Colonic mucosa (tissue), 4 donors: ENCODE measurements at regions not wholly inside any gene's neighbourhood (a gene's known extent, or its start where the extent isn't known, plus 50 kb on each side); places are given as distances from the start of the nearest gene placed in this dataset.

Source experiments
- DNase-seq: peaks from one replicate; pipeline ENCODE4 v3.0.0-alpha.2; 2020
- H3K27ac ChIP-seq: fragments of 200-600 bp; one replicate; pipeline ENCODE4 v1.8.0; 2021
- H3K27me3 ChIP-seq: fragments of 200-600 bp; one replicate; pipeline ENCODE4 v1.8.0; 2021
- H3K36me3 ChIP-seq: fragments of 200-600 bp; one replicate; pipeline ENCODE4 v1.8.0; 2021
- H3K4me1 ChIP-seq: fragments of 200-600 bp; one replicate; pipeline ENCODE4 v1.8.0; 2021; ENCODE audit warnings: mild to moderate bottlenecking
- H3K4me3 ChIP-seq: fragments of 200-600 bp; one replicate; pipeline ENCODE4 v1.8.0; 2021
- H3K9ac ChIP-seq, 2 donors: one replicate each; pipeline ENCODE4 v1.7.0; 2013; ENCODE audit warnings: control low read depth in 2 of 2, low read depth in 2 of 2, low read length in 2 of 2
- H3K9me3 ChIP-seq: fragments of 200-600 bp; one replicate; pipeline ENCODE4 v1.8.0; 2021
- intact Hi-C: fragments of 100-400 bp; cut with DNase I; formaldehyde crosslinking; loops from one replicate; pipeline ENCODE4 v1.14.1; 2022
- TF ChIP-seq, protein P1 (sequence below): fragments of 200-600 bp; IDR thresholded peaks from one replicate; pipeline ENCODE4 v1.8.0; 2022; ENCODE audit warnings: antibody characterized with exemption, mild to moderate bottlenecking
- donor health status: healthy.
- donor health status: DM: no; HTN: no; CAD: no.
- donor health status: DM: no; HTN: no; CAD: no.

DNA sequence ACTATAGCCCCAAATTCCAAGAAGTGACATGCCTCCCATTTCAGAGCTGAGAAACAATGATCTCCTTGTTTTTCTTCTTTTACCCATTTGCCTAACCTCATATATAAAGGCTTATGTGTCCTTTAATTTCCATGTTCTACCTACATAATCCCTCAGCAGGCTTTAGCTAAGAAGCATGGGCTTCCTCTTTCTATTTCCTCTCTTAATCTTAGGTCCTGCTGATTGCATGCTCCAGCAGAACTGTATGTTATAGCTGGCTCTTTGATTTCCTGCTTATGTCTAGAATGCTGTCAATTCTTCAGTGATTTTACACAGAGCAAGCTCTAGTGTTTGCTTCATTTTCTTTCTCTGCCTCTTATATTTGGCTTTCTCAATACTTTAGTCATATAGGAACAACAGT, 151.7 kb upstream of the COX10 start:
- Histone ChIP-seq H3K36me3 (no peaks in the 10 kb centered on the region), H3K4me3 (no peak overlapping the region), H3K27ac (no peak overlapping the region), H3K9ac (no peak overlapping the region), H3K9me3 (no peaks in the 10 kb centered on the region), H3K4me1 (no peaks in the 10 kb centered on the region), H3K27me3 (no peaks in the 10 kb centered on the region)
- TF ChIP-seq, protein P1, sequence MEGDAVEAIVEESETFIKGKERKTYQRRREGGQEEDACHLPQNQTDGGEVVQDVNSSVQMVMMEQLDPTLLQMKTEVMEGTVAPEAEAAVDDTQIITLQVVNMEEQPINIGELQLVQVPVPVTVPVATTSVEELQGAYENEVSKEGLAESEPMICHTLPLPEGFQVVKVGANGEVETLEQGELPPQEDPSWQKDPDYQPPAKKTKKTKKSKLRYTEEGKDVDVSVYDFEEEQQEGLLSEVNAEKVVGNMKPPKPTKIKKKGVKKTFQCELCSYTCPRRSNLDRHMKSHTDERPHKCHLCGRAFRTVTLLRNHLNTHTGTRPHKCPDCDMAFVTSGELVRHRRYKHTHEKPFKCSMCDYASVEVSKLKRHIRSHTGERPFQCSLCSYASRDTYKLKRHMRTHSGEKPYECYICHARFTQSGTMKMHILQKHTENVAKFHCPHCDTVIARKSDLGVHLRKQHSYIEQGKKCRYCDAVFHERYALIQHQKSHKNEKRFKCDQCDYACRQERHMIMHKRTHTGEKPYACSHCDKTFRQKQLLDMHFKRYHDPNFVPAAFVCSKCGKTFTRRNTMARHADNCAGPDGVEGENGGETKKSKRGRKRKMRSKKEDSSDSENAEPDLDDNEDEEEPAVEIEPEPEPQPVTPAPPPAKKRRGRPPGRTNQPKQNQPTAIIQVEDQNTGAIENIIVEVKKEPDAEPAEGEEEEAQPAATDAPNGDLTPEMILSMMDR = no peak
- intact Hi-C loops = no loop called here
- DNase-seq = no peak

DNA sequence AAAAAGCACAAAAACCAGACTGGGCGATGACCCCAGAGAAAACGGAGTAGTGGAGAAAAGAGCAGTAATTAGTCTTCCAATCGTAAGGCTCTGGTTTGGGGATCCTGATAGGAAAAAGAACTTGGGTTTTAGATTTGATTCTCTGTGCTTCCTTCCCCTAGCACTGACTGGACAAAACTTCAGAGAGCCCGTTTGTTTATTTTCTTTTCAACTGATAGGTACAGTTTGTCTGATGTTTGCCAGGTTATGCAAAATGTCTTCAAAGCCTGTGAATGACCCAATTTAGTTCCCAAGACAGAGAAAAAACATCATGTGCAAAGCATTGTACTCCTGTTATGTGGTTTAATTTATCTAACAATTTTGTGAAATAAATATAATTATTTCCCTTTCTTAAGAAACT, 151.1 kb upstream of the COX10 start:
- no peaks in the 10 kb centered on the region for H3K36me3 ChIP-seq
- no peaks in the 10 kb centered on the region for H3K4me1 ChIP-seq
- H3K9ac ChIP-seq = no peak overlapping the region
- no peaks in the 10 kb centered on the region for H3K27me3 ChIP-seq
- TF ChIP-seq, protein P1 = no peak
- intact Hi-C loops = no loop called here
- H3K27ac ChIP-seq = no peak overlapping the region
- DNase-seq = no peak
- no peak overlapping the region for H3K4me3 ChIP-seq
- no peaks in the 10 kb centered on the region for H3K9me3 ChIP-seq

DNA sequence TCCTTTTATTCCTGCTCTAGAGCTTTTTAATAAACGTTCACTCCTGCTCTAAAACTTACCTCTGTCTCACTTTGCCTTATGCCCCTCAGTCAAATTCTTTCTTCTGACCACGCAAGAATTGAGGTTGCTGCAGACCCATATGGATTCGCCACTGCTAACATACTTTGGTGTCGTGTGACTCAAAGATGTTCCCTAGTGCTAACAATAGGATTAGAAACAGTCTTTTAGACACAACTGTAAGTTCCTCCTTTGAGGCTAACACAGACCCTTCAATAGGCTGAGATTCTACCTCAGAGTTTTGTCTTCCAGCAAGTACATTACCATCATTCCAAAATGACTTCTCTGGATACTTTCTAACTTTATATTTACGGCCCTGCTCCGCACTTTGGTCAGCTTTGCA, 149.5 kb upstream of the COX10 start:
- Histone ChIP-seq H3K9me3 (no peaks in the 10 kb centered on the region), H3K27ac (no peak overlapping the region), H3K4me3 (no peak overlapping the region), H3K36me3 (no peaks in the 10 kb centered on the region), H3K4me1 (no peaks in the 10 kb centered on the region), H3K9ac (no peak overlapping the region), H3K27me3 (no peaks in the 10 kb centered on the region)
- intact Hi-C loops = no loop called here
- no peak for DNase-seq
- TF ChIP-seq, protein P1 = no peak

DNA sequence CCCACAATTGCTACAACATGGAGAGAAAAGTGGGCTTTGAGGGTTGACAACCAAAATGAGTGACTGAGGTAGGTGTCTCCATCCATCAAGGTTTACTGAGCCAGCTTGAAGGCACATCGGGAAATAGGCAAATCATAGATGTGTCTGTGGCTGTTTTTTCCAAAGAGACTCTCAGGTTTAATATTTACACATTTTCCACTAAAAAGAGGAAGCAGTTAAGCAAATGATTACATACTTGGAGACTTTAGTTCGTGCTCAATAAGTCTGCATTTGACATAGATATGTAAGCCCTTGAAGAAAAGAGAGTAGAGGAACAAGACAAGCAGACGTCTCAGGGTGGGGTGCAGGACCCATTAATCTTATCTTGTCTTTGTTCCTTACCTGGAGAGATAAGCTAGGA, 148.9 kb upstream of the COX10 start:
- TF ChIP-seq, protein P1 = no peak
- intact Hi-C loops = no loop called here

DNA sequence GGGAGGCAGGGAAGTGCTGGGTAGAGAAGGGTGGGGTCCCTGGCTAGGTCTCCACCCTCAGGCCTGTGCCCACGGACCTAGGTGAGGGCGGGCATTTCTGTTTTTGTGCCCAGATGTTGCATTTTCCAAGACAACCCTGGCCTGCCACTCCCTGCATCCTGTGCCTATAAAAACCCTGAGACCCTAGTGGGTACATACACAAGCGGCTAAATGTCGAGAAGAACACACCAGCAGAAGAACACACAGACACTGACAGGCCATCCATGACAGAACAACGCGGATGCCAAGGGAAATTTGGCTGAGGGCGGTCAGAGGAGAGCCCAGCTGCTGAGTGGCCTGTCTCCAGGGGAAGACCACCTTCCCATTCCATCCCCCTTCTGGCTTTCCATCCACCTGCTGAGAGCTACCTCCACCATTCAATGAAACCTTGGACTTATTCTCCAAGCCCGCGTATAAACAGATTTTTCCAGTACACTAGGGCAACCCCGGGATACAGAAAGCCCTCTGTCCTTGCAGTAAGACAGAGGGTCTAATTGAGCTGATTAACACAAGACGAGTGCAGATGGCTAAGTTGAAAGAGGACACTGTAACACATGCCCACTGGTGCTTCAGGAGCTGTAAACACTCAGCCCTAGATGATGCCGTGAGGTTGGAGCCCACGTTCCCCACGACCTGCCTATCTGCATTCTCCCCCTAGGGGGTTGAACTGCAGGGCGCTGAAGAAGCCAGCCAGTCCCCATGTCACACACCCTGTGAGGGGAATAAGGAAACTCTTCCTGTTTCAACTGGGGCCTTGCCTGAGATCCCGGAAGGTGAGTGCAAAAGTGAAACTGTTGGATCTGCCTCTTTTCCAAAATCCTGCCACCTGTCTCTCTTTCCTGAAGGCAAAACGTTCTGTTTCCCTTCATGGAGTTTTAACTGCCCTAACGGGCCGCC, 147.2 kb upstream of the COX10 start:
- no peak overlapping the region for H3K9ac ChIP-seq
- no peaks in the 10 kb centered on the region for H3K9me3 ChIP-seq
- no peak overlapping the region for H3K4me3 ChIP-seq
- H3K4me1 ChIP-seq = no peaks in the 10 kb centered on the region
- H3K36me3 ChIP-seq = no peaks in the 10 kb centered on the region
- H3K27ac ChIP-seq = no peak overlapping the region
- DNase-seq = no peak
- TF ChIP-seq, protein P1 = no peak
- H3K27me3 ChIP-seq = no peaks in the 10 kb centered on the region
- intact Hi-C loops = no loop called here

More for the DNA sequence above, 148.9 kb upstream of the COX10 start:
- H3K27ac ChIP-seq = no peak overlapping the region
- no peak overlapping the region for H3K9ac ChIP-seq
- no peak for DNase-seq
- no peak overlapping the region for H3K4me3 ChIP-seq
- H3K9me3 ChIP-seq = no peaks in the 10 kb centered on the region
- H3K4me1 ChIP-seq = no peaks in the 10 kb centered on the region
- H3K36me3 ChIP-seq = no peaks in the 10 kb centered on the region
- H3K27me3 ChIP-seq = no peaks in the 10 kb centered on the region
